Epithelial cell of proximal tubule (primary cell): ENCODE measurements at regions not wholly inside any gene's neighbourhood (a gene's known extent, or its start where the extent isn't known, plus 50 kb on each side); places are given as distances from the start of the nearest gene placed in this dataset.

Experiments used
- DNase-seq: peaks from one replicate; pipeline ENCODE4 v3.0.0-alpha.2; 2011; ENCODE audit warnings: low read depth
- H3K4me3 ChIP-seq: 2 replicates; pipeline ENCODE4 v1.5.1; 2011; ENCODE audit warnings: low read depth, mild to moderate bottlenecking, low read length
- CTCF ChIP-seq: conservative IDR thresholded peaks from 2 replicates; pipeline ENCODE4 v1.5.1; 2012; ENCODE audit warnings: low read depth, mild to moderate bottlenecking, low read length

DNA sequence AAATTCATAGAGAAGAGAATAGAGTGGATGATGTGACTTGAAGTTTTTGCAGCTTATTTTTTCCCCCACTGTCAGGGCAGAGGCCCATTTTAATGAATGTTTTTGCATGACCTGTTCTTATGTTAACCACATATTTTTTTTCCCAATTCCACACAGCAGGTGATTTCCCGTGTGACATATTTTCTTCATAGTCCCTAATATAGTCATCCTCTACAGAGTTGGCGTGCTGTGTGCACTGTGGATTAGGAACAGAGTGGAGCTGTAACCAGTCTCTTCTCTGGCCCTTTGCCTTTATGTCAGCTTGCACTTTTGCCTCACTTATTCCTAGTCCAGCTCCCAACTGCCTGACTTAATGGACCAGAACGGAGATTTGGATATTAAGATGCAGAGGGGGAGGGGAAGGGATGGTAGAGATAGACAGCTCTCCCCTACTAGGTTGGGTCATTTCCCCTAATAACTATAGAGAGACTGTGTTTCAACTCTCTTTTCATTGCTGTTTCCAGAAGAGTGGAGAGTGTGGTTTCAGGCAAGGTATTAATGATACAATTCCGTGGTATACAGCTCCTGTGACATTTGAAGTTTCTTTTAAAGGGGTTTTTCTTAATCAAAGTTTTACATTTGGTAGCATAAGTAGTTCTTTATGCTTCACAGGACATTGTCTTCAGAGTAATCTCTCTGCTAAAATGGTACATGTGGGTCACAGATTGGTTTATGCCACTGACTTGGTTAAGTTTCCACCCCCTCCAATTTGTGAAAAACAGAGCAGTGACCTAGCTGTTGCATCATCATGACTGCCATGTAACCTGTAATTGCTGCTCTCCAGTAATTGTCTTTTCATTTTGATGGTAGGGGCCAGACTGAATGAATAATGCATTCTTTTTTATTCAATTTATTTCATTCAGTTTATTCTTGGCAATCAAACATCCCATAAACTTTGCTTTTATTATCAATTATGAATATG lies 161.3 kb downstream of the HAUS1 start:
- DNase-seq: no peak
- no peak overlapping the region for H3K4me3 ChIP-seq
- no peak for TF ChIP-seq CTCF

DNA sequence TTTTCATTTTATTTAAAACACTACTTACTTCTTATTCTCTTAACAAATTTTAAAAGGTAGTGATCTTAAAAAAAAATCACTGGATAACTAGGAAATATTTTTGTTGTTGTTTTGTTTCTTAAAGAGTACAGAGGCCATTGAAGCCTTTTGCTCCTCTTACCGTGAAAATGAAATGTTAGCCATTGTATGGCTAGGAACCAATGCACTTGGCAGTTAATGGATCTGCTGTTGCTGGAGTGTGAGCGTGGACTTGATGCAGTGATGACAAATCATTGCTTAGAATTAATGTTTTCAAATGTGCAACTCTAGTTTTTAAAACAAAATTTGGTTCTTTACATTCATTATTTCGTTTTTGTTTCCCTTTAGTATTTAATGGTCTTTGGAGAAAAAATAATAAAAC lies 162.3 kb downstream of the HAUS1 start:
- no peak for TF ChIP-seq CTCF
- H3K4me3 ChIP-seq: no peak overlapping the region
- no peak for DNase-seq

DNA sequence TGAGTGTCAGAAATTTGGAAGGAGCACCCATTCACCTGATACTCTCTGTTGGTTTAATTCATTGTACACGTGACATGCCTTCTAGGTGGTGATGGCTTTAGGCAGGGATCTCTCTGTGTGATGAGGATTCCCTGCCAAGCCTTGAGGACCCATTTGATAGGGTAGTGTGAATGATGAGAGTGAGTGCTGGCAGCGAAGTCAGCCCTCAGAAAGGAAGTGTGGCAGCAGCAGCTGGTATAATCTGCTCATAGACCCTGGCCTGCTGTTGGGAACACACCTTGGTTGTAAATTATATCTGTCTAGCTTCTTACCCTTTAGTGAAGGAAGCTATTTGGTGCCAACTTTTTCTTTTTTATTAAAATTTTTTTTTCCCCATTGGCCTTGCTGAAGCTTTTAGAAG lies 164.5 kb downstream of the HAUS1 start:
- no peak overlapping the region for H3K4me3 ChIP-seq
- no peak for DNase-seq
- TF ChIP-seq CTCF: no peak

GRCh38 chr18:46269275-46269674 lies 165.1 kb downstream of the HAUS1 start:
- H3K4me3 ChIP-seq: no peak overlapping the region
- no peak for TF ChIP-seq CTCF
- no peak for DNase-seq

DNA sequence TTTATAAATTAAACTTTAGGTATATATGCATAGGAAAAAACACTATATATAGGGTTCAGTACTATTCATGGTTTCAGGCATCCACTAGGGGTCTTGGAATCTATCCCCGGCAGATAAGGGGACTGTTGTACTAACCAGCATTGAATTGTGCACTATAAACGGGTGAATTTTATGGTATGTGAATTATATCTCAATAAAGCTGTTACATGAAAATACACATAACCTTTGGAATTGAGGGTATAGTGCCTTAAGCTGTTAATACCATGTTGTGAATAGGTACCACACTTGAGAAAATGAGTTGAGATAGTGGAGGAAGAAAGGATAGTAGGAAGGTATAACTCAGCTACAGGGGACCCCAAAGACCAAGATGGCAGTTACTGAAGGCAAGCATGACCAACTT lies 167.3 kb downstream of the HAUS1 start:
- no peak for TF ChIP-seq CTCF
- H3K4me3 ChIP-seq: no peak overlapping the region
- DNase-seq: no peak

GRCh38 chr18:46273861-46274260 lies 169.7 kb downstream of the HAUS1 start:
- DNase-seq: no peak
- H3K4me3 ChIP-seq: no peak overlapping the region
- TF ChIP-seq CTCF: no peak

DNA sequence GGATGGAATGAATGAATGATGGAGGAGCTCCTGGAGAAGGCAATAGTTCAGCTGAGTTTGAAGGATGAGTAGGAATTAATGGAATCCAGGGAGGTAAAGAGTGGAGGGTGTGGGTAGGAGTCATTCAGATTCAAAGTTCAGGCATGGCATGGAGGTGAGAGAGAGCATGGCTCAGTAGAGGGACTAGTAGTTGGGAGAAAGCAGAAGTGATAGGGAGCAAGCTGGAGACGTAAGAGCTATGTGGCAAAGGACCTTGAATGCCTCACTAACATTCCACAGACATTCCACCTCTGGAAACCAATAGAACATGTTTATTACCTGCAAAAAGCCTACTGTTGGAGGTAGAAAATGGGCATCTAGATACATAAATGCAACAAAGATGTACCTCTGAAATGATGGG lies 170.1 kb downstream of the HAUS1 start:
- DNase-seq: no peak
- no peak for TF ChIP-seq CTCF
- no peak overlapping the region for H3K4me3 ChIP-seq
